Kidney (tissue), 13 donors: ENCODE measurements at regions not wholly inside any gene's neighbourhood (a gene's known extent, or its start where the extent isn't known, plus 50 kb on each side); places are given as distances from the start of the nearest gene placed in this dataset.
"Not testable (repeated sequence)": the region's sequence is repeated elsewhere in the genome, so short reads cannot be mapped to it uniquely, and the experiment has no call there.

Experiments
- DNase-seq, 5 donors: peaks; one replicate each; pipeline ENCODE4 v3.0.0-alpha.2; 2013 to 2020
- FAIRE-seq: peaks from 2 replicates; lab custom pipeline; 2012; peaks lifted over from hg19 to GRCh38; lab: Jason Lieb, UNC
- H3K27ac ChIP-seq, 2 donors: one replicate each; pipeline ENCODE4 v1.7.0; 2013; ENCODE audit warnings: low read depth in 2 of 2, low read length in 2 of 2, inconsistent platforms in 1 of 2
- H3K27me3 ChIP-seq: one replicate; pipeline ENCODE4 v1.7.1; 2013; ENCODE audit warnings: low read length, inconsistent platforms; ENCODE audit not compliant: control insufficient read depth, insufficient read depth
- H3K36me3 ChIP-seq, 3 donors: one replicate each; pipeline versions ENCODE4 v1.7.0 to v1.7.1; 2013; ENCODE audit warnings: low read length in 3 of 3, control low read depth in 1 of 3, inconsistent platforms in 1 of 3; ENCODE audit not compliant: insufficient read depth in 3 of 3, control insufficient read depth in 2 of 3
- H3K4me1 ChIP-seq, 3 donors: one replicate each; pipeline versions ENCODE4 v1.7.0 to v1.7.1; 2013; ENCODE audit warnings: low read length in 3 of 3, inconsistent platforms in 1 of 3, low read depth in 1 of 3; ENCODE audit not compliant: control insufficient read depth in 2 of 3, insufficient read depth in 2 of 3
- H3K4me3 ChIP-seq, 3 donors: one replicate each; pipeline versions ENCODE4 v1.7.0 to v1.8.1; 2013; ENCODE audit warnings: low read length in 3 of 3, control low read depth in 1 of 3, inconsistent platforms in 1 of 3
- H3K9ac ChIP-seq, 3 donors: one replicate each; pipeline versions ENCODE4 v1.7.0 to v1.7.1; 2013; ENCODE audit warnings: low read length in 3 of 3, control low read depth in 1 of 3, inconsistent platforms in 1 of 3
- H3K9me3 ChIP-seq, 3 donors: one replicate each; pipeline versions ENCODE4 v1.7.0 to v1.7.1; 2013; ENCODE audit warnings: low read length in 3 of 3, control low read depth in 1 of 3, inconsistent platforms in 1 of 3; ENCODE audit not compliant: control insufficient read depth in 2 of 3, insufficient read depth in 1 of 3
- CTCF ChIP-seq: IDR thresholded peaks from 3 replicates; pipeline ENCODE4 v1.5.1; 2012; ENCODE audit warnings: mild to moderate bottlenecking, moderate library complexity, borderline replicate concordance; ENCODE audit not compliant: insufficient read depth; ENCODE audit errors: extremely low read depth
- intact Hi-C: fragments of 100-400 bp; cut with DNase I; formaldehyde crosslinking; loops from one replicate; pipeline ENCODE4 v1.11.1; 2022
- donor health status: control.
- donor health status: control.
- donor health status: control.
- donor health status: control.
- donor health status: control.
- donor health status: DM: yes; HTN: yes; CAD: no.
- donor health status: Normal renal cell carcinoma (clear cell type).

GRCh38 chr1:109838838-109839240 is 71.8 kb upstream of the CSF1 start:
- no peak overlapping the region for H3K9ac ChIP-seq
- FAIRE-seq, result no peak
- intact Hi-C loops, result loop anchor here (5.0 kb wide), 1 partner anchor 33 kb away; no protein-coding TSS in a partner anchor
- no peaks in the 10 kb centered on the region for H3K36me3 ChIP-seq
- no peaks in the 10 kb centered on the region for H3K4me1 ChIP-seq
- H3K27me3 ChIP-seq, result no peaks in the 10 kb centered on the region
- H3K9me3 ChIP-seq, result peaks cover 0 to 6% (median 0%) of the 10 kb centered on the region in 3 donors
- no peak overlapping the region for H3K27ac ChIP-seq
- no peak overlapping the region for H3K4me3 ChIP-seq
- no peak for TF ChIP-seq CTCF
- DNase-seq, result no peak

DNA sequence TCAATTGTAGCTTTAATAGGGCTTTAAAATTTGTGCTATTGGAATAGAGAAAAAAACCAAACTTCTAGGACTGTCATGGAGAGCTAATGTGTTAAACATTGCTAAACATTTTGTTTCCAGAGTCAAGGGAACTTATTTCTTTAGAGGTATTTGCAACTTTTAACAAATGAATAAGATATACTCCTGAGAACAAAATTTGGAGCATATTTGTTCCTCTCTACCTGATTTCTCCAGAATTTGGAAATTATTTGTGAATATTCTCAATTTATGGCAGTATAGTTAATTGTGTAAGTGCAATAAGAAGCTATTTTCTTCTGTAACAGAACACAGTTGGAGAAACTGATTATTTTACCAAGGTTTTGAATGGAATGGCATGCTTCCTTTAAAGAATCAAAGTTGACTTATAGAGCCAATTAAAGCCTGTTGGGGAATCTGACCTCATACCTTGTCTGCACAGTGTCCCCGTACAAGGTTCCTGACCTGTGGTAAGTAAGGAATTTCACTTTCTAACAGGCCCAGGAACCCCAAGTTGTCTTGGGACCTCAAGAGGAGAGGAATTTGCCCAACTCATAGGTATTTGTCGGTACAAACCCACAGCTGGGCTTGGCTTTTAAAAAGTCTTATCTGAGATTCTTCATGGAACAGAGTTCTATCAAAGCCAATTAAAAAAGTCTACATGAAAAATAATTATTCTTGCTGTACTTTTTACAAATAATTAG is 72.6 kb upstream of the CSF1 start:
- no peaks in the 10 kb centered on the region for H3K36me3 ChIP-seq
- no peaks in the 10 kb centered on the region for H3K4me1 ChIP-seq
- no peak for FAIRE-seq
- H3K27ac ChIP-seq, result no peak overlapping the region
- H3K4me3 ChIP-seq, result no peak overlapping the region
- H3K27me3 ChIP-seq, result no peaks in the 10 kb centered on the region
- TF ChIP-seq CTCF, result no peak
- peaks cover 0 to 6% (median 0%) of the 10 kb centered on the region in 3 donors for H3K9me3 ChIP-seq
- DNase-seq, result no peak
- H3K9ac ChIP-seq, result no peak overlapping the region
- intact Hi-C loops, result loop anchor here (5.0 kb wide), 1 partner anchor 34 kb away; no protein-coding TSS in a partner anchor

DNA sequence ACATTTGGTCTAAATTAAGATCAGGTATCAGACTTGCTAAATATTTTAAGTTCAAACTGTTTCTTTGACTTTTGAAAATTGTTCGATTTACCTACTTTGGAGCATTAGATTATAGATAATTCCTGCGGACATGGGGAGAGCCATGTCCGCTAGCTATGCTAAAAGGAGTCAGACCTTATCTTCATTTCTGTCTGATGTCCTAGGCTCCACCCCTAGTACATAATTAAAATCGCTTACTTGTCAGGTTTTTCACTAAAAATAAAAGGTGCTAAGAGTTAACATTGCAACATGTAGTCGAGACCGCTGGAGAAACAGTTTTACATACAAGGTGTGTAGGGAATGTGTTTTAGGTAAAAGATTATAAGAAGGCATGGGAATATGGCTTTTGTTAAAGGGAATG is 71.9 kb upstream of the EPS8L3 start:
- H3K9ac ChIP-seq, H3K36me3 ChIP-seq, FAIRE-seq, DNase-seq, H3K4me3 ChIP-seq, H3K27ac ChIP-seq, H3K9me3 ChIP-seq, H3K27me3 ChIP-seq, H3K4me1 ChIP-seq: not testable (repeated sequence)
- intact Hi-C loops, result loop anchor here (5.0 kb wide), 1 partner anchor 37 kb away; no protein-coding TSS in a partner anchor

DNA sequence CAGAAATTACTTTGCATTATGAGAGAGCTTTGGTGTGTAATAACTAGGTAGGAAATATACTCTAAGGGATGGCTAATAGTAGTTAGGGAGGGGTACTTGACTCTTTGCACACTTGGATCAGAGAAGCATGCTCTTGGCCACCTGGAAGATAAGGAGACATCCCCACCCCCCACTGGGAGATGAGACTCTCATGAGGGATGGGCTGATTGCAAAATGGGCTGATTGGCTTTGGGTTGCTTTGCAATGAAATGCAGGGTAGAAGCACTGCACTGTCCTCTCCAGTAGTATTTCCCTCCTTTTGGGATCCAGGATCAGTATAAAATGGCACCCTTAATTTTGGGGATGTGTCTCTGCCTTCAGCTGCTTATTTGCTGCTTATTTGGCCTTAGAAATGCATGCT is 71.2 kb upstream of the EPS8L3 start:
- Histone ChIP-seq H3K4me3 (no peak overlapping the region), H3K9ac (no peak overlapping the region), H3K4me1 (no peaks in the 10 kb centered on the region), H3K36me3 (no peaks in the 10 kb centered on the region), H3K27me3 (no peaks in the 10 kb centered on the region), H3K27ac (no peak overlapping the region), H3K9me3 (peaks cover 0 to 6% (median 0%) of the 10 kb centered on the region in 3 donors)
- DNase-seq, result no peak
- intact Hi-C loops, result loop anchor here (5.0 kb wide), 1 partner anchor 37 kb away; no protein-coding TSS in a partner anchor
- TF ChIP-seq CTCF, result no peak
- no peak for FAIRE-seq
